ENCODE measurements at regions not wholly inside any gene's neighbourhood (a gene's known extent, or its start where the extent isn't known, plus 50 kb on each side); places are given as distances from the start of the nearest gene placed in this dataset.

DNA sequence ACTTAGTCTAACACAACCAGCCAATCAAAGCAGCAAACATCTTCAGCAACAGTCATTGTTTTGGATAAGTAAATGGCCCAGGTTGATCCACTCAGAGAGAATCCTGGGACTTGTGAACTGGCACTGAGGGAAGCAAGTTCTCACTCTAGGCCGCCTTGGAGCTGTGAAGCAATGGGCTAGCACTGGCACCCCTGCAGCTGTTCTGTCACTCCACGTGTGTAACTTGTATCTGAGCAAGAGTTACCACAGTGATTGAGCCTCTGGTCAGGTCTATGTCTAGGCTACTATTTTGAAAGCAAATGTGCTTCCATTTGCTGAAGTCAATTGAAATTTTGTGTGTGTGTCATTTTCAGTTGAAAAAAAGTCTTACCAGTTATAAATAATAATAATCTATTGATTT, 57.2 kb upstream of the HS3ST1 start:
- Histone ChIP-seq H3K27me3 (ENCODE audit: insufficient read depth, low read length) (no peaks in the 10 kb centered on the region), H2AFZ (ENCODE audit: low read depth, low read length) (no peak overlapping the region), H3K4me3 (ENCODE audit: low read length) (no peak overlapping the region), H3K4me1 (ENCODE audit: insufficient read depth, low read length) (no peaks in the 10 kb centered on the region), H3K36me3 (ENCODE audit: insufficient read depth, low read length) (no peaks in the 10 kb centered on the region), H3K9me3 (ENCODE audit: low read length) (no peaks in the 10 kb centered on the region)

- H2AFZ ChIP-seq (ENCODE audit: low read depth, low read length) = no peak overlapping the region
- no peaks in the 10 kb centered on the region for H3K4me1 ChIP-seq (ENCODE audit: insufficient read depth, low read length)
- H3K4me3 ChIP-seq (ENCODE audit: low read length) = no peak overlapping the region
- no peaks in the 10 kb centered on the region for H3K36me3 ChIP-seq (ENCODE audit: insufficient read depth, low read length)
- H3K9me3 ChIP-seq (ENCODE audit: low read length) = no peaks in the 10 kb centered on the region
- no peaks in the 10 kb centered on the region for H3K27me3 ChIP-seq (ENCODE audit: insufficient read depth, low read length)
These were observed 55.8 kb upstream of the HS3ST1 start for GRCh38 chr4:11484531-11484930.

GRCh38 chr4:11483046-11483445, 54.4 kb upstream of the HS3ST1 start:
- Histone ChIP-seq H2AFZ (ENCODE audit: low read depth, low read length) (no peak overlapping the region), H3K9me3 (ENCODE audit: low read length) (no peaks in the 10 kb centered on the region), H3K4me1 (ENCODE audit: insufficient read depth, low read length) (no peaks in the 10 kb centered on the region), H3K4me3 (ENCODE audit: low read length) (no peak overlapping the region), H3K36me3 (ENCODE audit: insufficient read depth, low read length) (no peaks in the 10 kb centered on the region), H3K27me3 (ENCODE audit: insufficient read depth, low read length) (no peaks in the 10 kb centered on the region)

GRCh38 chr4:11480683-11481082, 52.0 kb upstream of the HS3ST1 start:
- no peaks in the 10 kb centered on the region for H3K27me3 ChIP-seq (ENCODE audit: insufficient read depth, low read length)
- no peaks in the 10 kb centered on the region for H3K9me3 ChIP-seq (ENCODE audit: low read length)
- no peaks in the 10 kb centered on the region for H3K36me3 ChIP-seq (ENCODE audit: insufficient read depth, low read length)
- no peaks in the 10 kb centered on the region for H3K4me1 ChIP-seq (ENCODE audit: insufficient read depth, low read length)
- H2AFZ ChIP-seq (ENCODE audit: low read depth, low read length) = no peak overlapping the region
- no peak overlapping the region for H3K4me3 ChIP-seq (ENCODE audit: low read length)

All from neuron (in vitro differentiated cells).